Peyer's patch (tissue), 4 donors: ENCODE measurements at regions not wholly inside any gene's neighbourhood (a gene's known extent, or its start where the extent isn't known, plus 50 kb on each side); places are given as distances from the start of the nearest gene placed in this dataset.

ENCODE experiments used
- POLR2A ChIP-seq, 2 donors: fragments of 450-650 bp; IDR thresholded peaks; one replicate each; pipeline ENCODE4 v1.5.1; 2017; ENCODE audit warnings: antibody characterized with exemption in 2 of 2, mild to moderate bottlenecking in 2 of 2, moderate library complexity in 2 of 2
- TF ChIP-seq, protein P1 (sequence below), 6 experiments: fragments of 450-650 bp in 4 of 6; fragments of 200-600 bp in 2 of 6; sonication (generic) in 1 of 6; IDR thresholded peaks; one replicate each; pipeline ENCODE4 v1.5.1; 2017 to 2019; ENCODE audit warnings: antibody characterized with exemption in 6 of 6, mild to moderate bottlenecking in 3 of 6, moderate library complexity in 1 of 6

DNA sequence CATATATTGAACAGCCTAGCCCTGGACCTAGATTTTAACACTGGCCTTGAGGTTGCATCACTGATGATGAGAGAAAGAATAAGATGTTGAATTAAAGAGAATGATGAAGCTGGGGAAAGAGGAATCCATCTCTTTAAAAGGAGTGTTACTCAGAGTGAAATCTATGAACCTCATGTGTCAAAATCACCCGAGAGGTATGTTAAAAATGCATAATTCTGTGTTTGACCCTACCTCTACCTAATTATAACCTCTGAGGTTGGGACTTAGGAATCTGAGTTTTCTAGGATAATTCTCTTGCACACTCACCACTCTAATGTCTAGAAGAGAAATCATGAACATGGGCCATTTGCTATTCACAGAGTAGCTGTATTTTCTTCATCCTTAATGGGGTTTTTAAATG lies 479.4 kb downstream of the ENC1 start:
- TF ChIP-seq, protein P1, sequence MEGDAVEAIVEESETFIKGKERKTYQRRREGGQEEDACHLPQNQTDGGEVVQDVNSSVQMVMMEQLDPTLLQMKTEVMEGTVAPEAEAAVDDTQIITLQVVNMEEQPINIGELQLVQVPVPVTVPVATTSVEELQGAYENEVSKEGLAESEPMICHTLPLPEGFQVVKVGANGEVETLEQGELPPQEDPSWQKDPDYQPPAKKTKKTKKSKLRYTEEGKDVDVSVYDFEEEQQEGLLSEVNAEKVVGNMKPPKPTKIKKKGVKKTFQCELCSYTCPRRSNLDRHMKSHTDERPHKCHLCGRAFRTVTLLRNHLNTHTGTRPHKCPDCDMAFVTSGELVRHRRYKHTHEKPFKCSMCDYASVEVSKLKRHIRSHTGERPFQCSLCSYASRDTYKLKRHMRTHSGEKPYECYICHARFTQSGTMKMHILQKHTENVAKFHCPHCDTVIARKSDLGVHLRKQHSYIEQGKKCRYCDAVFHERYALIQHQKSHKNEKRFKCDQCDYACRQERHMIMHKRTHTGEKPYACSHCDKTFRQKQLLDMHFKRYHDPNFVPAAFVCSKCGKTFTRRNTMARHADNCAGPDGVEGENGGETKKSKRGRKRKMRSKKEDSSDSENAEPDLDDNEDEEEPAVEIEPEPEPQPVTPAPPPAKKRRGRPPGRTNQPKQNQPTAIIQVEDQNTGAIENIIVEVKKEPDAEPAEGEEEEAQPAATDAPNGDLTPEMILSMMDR (IDR thresholded peaks at IDR 0.05) = no peak
- no peak for TF ChIP-seq POLR2A (IDR thresholded peaks at IDR 0.05)
